Esophagus mucosa (tissue), 1 donor: ENCODE measurements at regions not wholly inside any gene's neighbourhood (a gene's known extent, or its start where the extent isn't known, plus 50 kb on each side); places are given as distances from the start of the nearest gene placed in this dataset.
"Not testable (repeated sequence)": the region's sequence is repeated elsewhere in the genome, so short reads cannot be mapped to it uniquely, and the experiment has no call there.

Experiments
- ATAC-seq: fragments of 200-7000 bp; cut with Tn5 transposase; one replicate; pipeline ENCODE4 v1.9.1; 2020
- donor health status: DM: yes; HTN: yes; CAD: no.

DNA sequence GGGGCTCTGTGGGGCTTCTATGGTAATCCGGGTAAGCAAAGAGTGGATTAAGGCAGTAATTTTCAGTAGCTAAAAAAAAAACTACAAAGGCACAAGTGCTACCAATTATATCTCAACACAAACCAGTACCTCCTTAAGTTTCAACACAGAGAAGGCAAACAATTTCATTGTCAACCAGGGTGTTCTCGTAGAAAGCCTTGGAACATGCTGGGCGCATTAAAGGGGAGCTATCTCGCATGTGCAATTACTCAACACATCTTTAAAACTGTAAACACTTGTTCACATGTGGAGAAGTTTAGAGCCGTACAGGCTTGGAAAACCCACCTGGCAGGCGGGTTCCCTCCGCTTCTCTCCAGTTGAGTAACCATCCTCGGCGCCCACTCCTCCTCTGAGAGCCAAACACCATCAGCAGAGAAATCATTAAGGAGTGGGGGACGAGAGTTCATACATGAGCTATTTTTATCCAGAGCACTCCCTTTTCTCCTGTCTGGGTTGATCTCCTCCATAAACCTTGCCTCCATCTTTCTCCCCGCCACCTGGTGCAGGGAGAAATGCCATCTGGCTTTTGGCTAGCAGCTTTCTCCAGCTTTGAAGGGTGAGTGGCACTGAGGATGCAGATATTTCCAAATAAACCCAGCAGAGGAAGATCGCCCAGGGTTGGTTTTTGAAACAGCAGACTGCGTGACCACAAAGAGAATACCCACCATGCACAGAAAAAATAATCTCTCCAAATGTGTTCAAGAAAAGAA lies 287.1 kb downstream of the WDR11 start:
- no peak for ATAC-seq

DNA sequence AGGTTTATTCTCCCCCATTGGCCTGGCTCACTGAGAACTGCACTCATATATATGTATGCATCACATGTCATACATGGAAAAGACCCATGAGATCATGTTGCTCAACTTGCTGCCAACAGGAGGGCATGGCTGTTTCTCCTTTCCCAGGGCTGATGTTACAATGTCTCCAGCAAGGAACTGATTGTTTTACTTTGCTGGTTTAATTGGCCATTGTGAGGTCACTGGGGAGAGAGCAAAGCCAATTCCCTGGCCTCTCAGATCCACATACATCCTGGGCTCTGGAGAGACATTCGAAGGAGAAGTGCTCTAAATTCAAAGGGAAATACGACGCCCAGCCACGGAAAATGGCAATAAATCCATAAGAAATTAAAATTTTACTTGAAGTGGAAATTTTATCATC lies 287.8 kb downstream of the WDR11 start:
- ATAC-seq, result no peak

DNA sequence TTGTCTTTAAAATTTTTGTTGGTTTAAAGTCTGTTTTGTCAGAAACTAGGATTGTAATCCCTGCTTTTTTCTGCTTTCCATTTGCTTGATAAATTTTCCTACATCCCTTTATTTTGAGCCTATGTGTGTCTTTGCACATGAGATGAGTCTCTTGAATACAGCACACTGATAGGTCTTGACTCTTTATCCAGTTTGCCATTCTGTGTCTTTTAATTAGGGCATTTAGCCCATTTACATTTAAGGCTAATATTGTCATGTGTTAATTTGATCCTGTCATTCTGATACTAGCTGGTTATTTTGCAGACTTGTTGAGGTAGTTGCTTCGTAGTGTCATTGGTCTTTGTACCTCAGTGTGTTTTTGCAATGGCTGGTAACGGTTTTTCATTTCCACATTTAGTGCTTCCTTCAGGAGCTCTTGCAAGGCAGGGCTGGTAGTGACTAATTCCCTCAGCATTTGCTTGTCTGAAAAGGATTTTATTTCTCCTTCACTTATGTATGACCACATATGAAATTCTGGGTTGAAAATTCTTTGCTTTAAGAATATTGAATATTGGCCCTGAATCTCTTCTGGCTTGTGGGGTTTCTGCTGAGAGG lies 294.7 kb downstream of the WDR11 start:
- ATAC-seq, result not testable (repeated sequence)

DNA sequence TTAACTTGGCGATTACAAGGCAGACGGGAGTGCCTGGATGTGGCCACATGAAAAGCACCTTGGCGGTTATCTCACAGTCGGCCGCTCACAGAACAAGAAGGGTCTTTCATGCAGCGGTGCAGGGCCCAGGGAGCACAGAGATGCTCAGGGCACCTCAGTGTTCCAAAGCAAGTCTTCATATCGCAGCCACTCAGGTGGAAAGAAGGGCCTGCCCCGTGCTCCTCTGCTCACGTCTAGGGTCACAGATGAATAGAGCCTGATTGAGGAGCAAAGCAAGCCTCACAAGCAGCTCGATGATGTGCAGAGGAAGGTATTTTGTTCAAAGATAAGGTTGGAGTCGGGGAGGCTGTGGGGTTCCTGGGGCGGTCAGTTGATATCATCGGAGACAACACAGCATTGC lies 297.8 kb downstream of the WDR11 start:
- ATAC-seq, result no peak

DNA sequence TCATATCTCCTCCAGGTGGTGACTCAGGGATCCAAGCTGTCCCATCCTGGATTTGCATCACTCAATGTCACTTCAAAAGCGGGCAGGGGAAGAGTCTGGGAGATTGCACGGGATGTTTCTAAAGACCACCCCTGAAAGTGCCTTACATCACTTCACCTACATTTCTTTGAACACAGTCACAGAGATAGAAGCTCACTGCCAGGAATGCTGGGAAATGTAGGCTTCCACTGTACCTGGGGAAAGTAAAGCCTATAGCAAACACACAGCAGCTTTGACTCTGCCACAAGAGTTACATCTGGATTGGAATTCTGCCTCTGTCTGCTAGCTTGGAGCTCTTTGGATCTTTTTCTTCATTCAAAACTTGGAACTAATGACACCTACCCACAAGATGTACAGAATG lies 300.9 kb downstream of the WDR11 start:
- no peak for ATAC-seq

DNA sequence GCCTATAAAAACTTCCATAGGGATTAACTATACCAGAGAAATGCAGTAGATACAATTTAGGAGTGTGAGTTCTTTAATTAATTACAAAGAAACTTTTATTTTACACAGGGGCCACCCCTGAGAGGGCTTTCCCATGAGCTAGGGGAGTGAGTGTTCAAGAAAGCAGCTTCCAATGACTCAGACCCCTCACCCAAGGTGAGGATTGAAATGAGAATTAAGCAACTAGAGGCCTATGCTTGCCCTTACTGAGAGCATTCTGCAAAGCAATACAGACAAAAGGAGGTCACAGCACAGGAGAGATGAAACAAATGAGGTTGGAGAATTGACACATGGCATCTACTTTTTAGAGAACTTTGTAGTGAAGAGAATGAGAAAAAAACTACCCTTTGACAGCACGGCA lies 301.8 kb downstream of the WDR11 start:
- ATAC-seq, result no peak

DNA sequence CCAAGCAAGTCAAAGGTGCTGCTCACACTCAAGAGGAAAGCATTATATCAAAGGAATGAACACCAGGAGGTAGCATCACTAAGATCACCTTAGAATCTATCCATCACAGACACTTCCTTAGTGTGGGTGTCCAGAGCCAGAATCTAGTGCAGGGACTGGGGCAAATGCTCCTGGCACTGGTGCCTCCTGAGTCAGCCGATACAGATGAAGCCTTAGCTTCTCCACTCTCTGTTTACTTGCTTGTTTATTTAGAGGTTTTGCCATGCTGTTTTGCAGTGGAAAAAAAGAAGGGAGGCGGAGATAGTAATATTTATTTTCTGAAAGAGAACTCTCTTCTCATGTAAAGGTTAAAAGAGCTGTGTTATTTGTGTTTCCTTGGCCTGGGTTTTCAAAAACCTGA lies 303.1 kb downstream of the WDR11 start:
- ATAC-seq, result no peak

DNA sequence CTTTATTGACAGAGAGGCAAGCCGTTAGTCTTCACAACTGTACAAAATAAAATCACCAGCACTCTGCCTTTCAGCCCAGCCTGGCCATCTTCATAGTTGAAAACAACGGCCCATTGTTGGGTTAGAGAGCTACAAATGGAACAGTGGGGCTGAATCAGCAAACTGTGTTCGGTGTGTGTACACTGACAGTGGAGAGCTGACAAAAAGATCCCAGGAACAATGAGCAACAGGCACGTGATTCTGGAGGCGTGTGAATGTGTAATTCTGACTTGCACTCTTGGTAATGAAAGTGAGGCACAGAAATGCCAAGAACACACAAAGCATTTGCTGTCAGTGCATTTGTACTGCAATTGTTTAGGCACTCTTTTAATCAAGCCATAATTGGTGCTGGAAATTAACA lies 303.7 kb downstream of the WDR11 start:
- peak; percentile 79 for ATAC-seq

DNA sequence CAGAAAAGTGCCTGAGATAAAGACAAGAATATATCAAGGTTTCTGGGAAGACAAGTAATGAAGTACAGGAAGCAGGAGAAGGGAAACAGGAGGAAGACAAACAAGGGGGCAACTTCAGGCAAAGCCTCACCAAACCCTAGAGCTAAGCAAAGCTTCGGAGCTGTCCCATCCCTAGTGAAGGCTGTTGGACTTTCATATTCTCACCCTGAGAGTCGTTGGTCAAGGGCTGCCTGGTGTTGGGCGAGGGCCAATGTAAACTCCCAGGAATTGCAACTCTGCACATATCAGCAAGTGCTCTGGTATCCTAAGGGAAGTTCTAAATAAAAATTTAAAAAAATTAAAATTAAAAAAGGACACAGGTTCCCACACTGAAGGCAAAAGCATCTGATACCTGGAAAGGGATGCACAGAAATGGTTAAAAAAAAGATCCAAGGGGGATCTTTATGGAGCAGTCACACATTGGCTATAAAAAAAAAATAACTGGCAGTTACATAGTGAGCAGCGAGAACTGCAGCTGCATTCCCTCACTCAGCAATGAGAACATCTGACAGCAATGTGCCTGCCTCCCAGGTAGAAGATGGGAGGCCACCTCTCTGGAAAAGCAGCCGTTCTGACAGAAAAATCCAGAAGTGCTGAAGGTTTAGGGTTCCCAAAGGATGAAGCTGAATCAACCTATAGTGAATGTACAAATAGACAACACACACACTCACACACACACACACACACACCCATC lies 304.7 kb downstream of the WDR11 start:
- no peak for ATAC-seq

DNA sequence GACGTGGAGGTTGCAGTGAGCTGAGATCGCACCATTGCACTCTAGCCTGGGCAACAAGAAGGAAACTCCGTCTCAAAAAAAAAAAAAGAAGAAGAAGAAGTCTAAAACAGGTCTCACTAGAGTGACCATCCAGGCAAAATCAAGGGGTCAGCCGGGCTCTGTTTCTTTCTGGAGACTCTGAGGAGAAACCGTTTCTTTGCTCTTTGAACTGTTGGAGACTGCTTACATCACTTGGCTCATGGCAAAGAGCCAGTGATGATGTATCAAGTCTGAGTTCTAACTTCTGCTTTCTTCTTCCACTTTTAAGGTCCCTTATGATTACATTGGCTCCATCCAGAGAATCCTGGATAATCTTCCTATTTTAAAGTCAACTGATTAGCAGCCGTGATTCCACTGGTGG lies 306.8 kb downstream of the WDR11 start:
- ATAC-seq, result no peak

DNA sequence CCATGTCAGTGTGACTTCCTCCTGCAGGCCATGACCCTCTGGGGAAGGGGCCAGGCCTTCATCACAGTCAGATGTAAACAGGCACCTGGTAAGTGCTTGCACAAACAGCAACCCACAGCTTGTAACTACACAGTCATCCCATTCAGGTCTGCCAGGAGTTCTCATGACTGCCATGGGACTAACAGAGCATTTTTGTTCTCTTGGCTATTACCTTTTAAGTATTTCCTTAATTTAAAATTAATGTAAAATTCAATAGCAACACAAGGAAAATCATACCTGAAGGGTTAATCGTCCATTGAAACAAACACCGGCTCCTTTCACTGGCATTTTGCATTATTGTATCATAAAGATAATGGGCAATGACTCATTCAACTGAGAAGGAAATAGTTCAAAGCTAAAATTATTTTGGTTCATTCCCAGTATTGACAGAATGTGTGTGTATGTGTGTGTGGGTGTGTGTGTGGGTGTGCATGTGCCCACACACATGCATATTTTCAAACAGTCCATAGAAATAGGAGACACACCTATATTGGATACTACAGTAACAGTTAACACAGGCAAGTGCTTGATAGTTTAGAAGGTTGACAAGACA lies 307.9 kb downstream of the WDR11 start:
- peak; percentile 64 for ATAC-seq

DNA sequence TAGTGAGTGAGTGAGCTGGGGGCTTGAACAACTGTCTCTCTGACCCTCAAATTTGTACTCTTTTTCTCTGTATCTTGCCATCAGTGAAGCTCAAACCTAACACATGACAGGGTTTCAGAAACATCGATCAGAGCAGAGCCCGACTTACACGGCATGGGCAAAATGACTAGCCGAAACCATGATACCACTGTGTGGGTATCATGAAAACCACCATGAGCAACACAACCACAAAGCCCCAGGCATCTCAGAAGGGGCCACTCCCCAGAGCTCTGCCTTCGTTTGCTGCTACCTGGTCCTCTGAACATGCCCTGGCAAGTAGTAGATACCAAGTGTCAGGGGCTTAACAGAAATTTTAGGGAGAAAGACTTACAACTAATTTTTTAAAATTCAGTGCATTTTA lies 308.5 kb downstream of the WDR11 start:
- peak; percentile 41 for ATAC-seq

DNA sequence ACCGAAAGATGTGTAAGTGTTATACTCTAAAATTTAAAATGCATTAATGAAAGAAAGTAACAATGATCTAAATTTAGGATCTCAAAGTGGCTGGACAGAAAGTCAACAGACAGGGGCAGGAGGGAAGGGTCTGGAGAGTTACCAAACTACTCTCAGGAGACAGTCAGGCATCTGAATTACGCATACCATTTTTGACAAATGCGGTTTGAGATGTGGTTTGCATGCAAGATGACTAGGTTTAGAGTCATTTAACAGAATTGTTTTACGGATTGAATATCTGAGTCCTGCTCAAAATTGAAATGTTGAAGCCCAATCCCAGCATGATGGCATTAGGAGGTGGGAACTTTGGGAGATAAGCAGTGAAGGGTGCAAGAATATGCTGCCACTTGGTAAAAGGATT lies 314.1 kb downstream of the WDR11 start:
- ATAC-seq, result no peak

DNA sequence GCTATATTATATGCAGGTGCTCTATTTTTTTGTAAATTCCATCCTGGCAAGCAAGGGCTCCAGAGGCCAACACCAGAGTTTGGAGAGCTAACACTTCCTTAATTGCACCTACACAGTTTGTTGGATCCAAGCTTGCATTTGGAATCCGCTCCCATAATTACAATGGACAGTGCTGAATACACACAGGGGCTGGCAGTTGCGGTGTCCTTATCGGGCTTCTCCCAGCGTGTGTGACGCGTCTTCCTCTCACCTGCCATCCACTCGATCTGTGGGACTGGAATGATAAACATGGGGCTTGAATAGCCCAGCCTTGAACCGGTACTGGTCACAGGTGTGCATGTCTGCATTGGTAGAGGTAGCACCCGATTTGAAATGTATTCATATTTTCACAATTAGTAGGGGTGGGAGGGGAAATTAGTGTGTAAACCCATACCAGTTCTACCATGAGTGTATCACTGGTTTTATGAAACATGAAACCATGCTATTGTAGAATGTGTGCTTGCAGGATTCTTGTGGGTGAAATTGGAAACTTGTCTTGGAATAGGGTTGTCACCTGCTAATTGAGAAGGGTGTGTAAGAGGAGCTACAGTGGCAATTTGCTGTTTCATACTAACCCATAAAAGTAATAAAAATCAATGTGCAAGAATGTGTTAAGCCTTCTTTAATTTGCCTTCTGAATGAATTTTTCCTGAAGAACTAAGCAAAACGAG lies 316.5 kb downstream of the WDR11 start:
- ATAC-seq, result no peak

DNA sequence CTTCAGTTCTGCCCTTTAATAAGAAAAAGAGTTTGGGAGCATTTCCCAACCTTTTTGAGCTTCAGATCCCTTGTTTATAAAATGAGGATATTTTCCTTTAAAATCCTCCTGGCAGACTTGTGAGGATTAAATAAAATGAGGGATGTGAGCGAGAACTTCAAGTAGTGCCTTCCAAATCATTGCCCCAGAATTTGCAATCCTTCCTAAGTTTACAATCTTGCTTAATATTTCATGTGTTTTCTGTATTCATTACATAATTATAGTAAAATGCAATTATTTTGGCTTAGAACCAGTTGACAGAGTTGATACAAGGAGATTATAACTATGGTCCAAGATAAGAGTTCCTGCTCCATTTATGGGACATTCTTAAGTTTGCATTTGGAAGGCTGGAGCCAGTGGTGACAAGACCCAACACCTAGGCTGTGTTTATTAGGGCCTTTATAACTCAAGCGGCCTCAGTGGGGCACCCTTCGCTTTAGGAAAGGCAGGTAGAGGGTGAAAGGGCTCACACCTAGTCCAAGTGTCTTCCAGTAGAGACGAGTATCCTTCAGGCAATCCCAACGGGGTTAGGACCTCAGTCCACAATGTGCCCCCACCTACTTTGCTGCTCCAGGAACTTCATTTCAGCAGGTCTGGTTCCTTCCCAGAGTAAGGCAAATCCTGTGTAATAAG lies 317.5 kb downstream of the WDR11 start:
- no peak for ATAC-seq

DNA sequence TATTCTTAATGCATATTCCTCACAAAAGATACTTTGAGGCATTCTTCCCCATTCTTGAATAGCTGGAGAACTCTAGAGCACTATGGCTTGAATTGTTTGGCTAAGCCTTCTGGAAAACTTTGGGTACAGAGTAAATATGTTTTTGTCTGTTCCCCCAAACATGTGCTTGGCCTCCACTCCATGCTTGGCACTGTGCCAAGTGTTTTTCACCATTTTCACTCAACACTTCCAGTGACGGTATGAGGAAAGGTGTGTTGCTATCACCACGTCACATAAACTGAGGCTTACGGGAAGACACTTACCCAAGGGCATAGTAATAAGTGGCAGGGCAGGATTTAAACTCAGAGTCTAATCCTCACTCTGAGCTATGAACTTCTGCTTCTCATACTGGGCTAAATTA lies 318.2 kb downstream of the WDR11 start:
- no peak for ATAC-seq

DNA sequence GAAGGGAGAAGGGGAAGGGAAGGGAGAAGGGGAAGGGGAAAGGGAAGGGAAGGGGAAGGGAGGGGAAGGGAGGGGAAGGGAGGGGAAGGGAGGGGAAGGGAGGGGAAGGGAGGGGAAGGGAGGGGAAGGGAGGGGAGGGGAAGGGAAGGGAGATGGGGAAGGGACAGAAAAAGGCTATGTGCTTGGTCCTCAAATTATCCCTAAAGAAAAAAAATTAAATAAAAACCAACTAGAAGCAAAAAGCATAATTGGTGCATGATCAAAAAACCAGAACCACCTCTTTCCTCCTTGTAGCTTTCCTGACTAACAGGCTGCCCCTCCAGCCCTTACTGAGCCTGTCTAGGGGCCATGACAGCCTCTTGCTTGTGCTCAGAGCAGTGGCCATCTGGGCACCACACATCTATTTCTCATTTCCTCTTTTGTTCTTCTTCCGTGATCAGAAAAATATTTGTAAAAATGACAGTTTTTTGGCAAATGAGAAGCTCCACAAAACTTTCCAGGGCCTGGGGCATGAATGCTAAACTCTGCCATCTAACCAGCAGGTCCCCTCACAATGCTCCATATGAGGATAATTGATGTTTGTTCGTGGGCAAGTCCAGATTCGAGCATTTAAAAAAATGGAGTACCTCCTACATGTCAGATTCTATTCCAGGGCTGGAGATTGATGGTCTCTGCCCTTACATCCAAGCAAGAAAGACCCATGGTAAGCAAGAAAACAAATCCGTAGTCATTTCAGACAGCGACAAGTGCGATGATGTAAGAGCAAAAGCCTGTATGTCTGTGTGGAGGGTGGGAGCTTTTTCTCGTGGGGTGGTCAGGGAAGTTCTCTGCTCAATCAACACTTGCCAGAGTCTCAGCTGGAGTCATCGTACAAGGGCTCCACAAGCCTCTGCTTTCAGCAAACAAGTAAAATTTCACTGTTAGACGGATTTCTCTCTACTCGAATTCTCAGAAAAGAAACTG lies 320.9 kb downstream of the WDR11 start:
- ATAC-seq, result no peak

DNA sequence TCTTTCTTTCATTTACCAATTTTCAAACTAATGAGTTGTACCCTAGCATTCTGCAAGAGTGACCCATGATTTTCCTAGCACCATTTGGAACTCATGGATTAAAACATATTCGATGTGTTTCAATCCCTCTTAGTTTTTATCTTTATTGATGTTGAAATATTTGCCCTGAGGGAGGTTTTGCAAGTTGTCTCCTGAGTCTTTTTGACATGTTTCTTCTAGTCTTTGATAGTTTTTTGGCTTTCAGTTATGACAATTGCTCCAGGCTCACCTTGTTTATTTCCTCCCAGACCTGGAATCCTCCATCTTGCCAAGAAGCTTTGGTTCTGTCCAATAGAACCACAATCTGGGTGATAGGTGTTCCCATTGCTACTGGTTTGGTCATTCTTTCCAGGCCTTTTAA lies 327.8 kb downstream of the WDR11 start:
- ATAC-seq, result no peak

DNA sequence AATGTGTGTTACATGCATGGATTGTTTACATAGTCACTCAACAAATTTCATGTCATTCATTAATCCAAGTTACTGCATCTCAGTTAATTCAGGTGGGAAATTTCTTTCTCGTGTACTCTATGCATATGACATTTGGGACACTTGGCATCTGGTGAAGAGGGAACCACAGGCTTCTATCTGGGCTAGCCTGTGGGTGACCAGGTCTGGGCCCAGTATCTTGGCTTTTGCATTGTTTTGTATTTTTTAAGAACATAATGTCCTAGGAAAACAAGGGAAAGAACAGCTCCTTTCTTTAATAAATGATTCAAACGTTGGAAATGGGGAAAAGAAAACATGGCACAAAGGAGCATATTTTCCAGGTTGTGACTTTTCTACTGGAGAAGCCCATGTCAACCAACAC lies 331.1 kb downstream of the WDR11 start:
- no peak for ATAC-seq

DNA sequence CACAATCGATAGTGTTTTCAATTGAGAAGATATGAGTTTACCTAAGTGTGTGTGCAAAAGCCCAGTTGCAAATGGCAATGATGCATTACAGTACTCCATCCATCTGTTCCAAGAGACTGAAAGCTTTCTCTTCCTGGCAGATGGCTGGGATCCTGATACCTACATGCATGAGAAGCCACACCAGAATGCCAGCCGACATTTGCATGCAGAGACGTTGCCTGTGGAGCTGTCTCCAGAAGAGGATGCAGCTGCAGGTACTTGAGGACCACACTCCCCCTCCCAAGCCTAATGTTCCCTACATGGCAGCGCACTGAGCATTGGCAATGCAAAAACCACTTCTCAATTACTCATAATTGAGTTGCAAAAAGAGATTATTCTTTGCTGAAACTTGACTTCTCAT lies 332.1 kb downstream of the WDR11 start:
- ATAC-seq, result no peak

DNA sequence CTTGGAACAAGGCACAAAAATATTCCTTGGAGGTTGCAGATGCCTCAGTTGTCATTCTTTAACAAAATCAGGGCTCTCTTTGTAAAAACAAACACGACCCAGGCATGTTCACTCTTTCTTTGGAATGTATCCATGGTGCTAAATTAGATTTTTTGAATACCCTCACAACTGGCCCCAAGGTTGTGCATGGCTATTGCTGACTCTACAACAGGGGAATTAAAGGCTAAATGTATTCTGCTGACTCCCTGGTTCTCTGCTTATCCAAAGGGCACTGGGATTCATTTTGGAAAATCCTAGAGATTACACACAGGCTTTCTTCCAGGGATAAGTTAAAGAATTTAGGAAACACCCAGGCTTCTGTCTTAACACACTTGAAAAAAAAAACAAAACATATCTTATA lies 332.5 kb downstream of the WDR11 start:
- no peak for ATAC-seq
